HG03432 (cell line): ENCODE measurements at regions not wholly inside any gene's neighbourhood (a gene's known extent, or its start where the extent isn't known, plus 50 kb on each side); places are given as distances from the start of the nearest gene placed in this dataset.

Experiments used
- ATAC-seq: cut with Tn5 transposase; IDR thresholded peaks from one replicate; pipeline ENCODE4 v1.9.1; 2021; ENCODE audit warnings: mild to moderate bottlenecking, moderate library complexity; ENCODE audit not compliant: unreplicated experiment

DNA sequence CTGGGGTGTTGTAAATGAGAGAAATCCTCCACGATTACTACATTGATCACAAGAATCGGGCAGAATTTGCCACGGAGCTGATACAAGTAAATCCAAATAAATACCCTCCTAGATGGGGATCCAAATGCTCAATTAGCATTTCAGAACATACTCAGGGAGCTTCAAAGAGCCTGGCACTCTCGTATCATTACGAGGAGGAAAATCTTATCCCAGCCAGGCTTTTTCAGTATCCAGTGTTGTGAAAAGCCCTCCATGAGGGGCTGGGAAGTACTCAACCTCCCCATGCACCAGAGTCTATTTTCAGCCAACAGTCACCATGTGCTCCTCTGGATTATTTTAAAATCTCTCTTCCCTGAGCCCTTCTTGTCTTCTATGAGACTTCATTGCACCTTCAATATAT, 122.6 kb upstream of the ARRDC4 start:
- no peak for ATAC-seq

- no peak for ATAC-seq
These were observed 121.8 kb upstream of the ARRDC4 start for GRCh38 chr15:97838606-97839210.

DNA sequence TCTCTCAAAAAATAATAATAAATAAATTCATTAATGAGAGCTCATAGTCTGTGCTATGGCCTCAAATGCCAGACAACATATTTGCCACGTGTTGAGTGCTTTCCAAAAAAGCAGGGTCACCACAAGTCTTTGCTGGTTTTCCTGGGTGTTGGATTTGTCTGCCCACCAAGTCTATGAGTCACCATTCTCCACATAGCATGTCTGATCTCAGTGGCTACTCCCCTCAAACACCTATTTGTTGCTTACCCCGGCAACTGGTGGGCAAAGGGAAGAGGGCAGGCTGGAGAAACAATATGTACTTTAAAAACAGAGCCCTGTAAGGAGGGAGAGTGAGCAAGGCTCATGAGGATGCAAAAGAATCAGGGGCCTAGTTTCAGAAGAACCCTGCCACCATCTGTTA, 120.0 kb upstream of the ARRDC4 start:
- ATAC-seq, result no peak

- no peak for ATAC-seq
These were observed 118.9 kb upstream of the ARRDC4 start for GRCh38 chr15:97841558-97841957.

GRCh38 chr15:97849183-97849582, 111.3 kb upstream of the ARRDC4 start:
- ATAC-seq, result no peak

- no peak for ATAC-seq
These were observed 102.2 kb upstream of the ARRDC4 start for GRCh38 chr15:97858296-97858695.

DNA sequence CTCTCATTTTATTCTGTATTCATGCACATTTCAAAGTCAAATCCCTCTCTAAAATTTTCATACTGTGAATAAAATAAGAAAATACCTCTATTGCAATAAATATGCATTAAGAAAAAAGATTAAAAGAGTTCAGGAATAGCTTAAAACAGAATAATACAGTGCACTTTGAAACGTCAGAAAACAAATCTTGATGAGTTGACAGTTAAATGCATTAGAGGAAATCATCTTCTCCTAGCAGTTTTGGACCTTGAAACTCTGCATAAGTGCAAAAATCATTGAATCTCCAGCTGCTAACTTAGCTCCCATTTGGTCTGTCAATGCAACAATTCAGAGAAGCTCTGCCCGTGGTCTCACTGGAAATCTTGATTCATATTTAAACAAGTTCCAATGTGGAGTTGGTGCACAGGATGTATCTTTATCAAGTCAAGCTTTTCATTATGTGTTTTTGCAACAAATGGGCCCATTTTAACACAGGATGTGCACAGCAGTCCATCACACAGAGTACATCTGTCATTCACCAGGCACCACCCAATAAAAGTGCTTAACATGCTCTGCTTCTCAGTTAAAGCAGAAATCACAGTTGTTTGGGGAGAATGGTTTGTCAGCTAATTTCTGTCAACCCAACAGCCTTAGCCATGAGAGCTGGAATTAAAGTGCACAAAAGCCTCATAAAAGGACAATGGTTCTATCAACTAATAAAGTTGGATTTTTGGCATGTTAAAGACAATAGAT, 98.8 kb upstream of the ARRDC4 start:
- ATAC-seq, result no peak

GRCh38 chr15:97866959-97867358, 93.5 kb upstream of the ARRDC4 start:
- no peak for ATAC-seq

- no peak for ATAC-seq
These were observed 92.6 kb upstream of the ARRDC4 start for GRCh38 chr15:97867870-97868269.

- no peak for ATAC-seq
These were observed 91.5 kb upstream of the ARRDC4 start for GRCh38 chr15:97868981-97869380.

- ATAC-seq, result no peak
These were observed 89.7 kb upstream of the ARRDC4 start for GRCh38 chr15:97870771-97871170.

DNA sequence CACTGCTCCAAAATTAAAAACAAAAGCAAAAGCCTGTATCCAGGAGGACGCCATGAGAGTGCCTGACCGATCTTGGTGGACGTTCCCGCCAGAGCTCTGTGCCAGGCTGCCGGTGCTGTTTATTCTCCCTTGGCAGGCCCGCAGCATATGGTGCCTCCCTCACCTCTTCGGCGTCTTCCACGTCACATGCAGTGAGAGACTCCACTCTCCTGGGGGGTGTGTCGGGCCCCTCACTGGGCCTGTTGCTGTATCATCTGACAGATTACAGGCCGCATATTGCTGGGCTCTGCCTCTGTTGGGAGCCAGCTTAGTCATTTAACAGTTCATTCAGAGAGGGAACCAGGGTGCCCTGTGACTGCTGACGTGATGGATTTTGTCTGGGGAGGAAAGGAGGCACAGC, 86.4 kb upstream of the ARRDC4 start:
- ATAC-seq, result no peak

- no peak for ATAC-seq
These were observed 85.4 kb upstream of the ARRDC4 start for GRCh38 chr15:97875025-97875512.

DNA sequence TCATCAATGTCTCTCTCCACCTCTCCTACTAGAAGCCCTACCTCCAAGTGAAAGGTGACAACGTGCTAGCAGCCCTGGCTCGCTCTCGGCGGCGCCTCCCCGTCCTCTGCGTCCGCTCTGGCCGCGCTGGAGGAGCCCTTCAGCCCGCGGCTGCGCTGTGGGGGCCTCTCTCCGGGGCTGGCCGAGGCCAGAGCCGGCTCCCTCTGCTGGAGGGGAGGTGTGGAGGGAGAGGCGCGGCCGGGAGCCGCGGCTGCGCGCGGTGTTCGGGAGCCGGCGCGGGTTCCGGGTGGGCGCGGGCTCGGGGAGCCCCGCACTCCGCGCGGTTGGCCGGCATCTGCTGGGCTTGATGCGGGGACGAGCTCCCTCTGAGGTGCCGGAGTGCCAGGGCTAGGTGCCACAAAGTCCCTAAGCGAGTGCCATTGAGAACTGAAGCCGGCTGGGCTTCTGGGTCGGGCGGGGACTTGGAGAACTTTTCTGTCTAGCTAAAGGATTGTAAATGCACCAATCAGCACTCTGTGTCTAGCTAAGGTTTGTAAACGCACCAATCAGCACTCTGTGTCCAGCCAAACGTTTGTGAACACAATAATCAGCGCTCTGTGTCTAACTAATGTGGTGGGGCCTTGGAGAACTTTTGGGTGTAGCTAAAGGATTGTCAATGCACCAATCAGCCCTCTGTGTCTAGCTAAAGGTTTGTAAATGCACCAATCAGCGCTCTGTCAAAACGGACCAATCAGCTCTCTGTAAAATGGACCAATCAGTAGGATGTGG, 84.8 kb upstream of the ARRDC4 start:
- ATAC-seq, result no peak

- no peak for ATAC-seq
These were observed 84.2 kb upstream of the ARRDC4 start for GRCh38 chr15:97876281-97876675.

DNA sequence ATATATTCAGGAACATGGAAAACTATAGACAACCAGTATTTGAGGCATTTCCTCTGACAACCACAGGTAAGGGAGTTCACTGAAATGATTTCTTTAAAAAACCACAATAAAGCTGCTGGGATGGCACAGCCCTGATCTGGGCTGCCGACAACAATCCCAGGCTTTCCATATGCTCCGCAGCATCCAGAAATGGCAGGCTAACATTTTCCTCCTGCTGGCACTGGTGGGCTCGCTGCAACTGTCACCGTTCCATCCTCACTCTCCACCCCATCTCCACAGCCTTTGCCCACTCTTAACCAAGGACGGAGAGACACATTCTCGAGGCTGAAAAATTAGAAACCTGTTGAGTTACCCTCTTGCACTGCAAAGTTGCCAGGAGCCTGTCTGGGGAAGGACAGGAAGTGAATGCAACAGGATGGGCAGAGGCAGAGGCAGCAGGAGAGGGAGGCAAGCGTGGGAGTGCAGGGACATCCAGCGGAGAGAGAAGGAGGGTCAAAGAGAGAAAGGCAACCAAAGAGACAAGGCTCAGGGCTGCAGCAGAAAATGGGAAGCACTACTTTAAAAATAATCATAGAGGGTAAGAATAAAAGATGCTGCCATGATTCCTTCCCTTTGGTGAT, 79.0 kb upstream of the ARRDC4 start:
- ATAC-seq, result no peak

DNA sequence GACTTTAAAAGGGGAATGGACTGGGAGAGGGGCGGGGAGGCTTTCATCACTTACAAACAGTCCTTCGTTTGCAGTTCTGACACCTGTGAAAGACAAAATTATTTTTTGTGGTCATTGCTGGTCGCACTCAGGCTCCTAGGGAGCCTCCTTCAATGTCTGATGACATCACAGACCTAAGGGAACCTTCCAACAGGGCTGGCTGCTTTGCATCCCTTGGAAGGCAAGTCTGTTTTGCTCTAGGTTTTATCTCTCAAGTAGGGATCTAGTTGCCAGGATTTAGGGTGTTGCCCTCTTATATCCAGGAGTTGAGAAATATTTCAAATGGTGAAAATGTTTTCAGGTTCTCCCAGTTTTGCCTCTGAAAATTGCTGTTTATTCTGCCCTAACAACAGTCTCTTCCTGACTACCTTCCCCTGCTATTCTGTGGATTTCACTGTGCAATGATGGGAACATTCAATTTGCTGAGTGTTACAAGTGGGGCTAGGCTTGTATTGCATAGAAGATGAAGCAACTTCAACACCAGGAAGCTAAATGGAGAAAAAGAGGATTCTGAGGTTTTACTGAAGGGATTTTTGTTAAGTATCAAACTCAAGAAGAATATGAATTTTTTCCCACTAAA, 75.9 kb upstream of the ARRDC4 start:
- no peak for ATAC-seq

- no peak for ATAC-seq
These were observed 70.2 kb upstream of the ARRDC4 start for GRCh38 chr15:97890307-97890706.

DNA sequence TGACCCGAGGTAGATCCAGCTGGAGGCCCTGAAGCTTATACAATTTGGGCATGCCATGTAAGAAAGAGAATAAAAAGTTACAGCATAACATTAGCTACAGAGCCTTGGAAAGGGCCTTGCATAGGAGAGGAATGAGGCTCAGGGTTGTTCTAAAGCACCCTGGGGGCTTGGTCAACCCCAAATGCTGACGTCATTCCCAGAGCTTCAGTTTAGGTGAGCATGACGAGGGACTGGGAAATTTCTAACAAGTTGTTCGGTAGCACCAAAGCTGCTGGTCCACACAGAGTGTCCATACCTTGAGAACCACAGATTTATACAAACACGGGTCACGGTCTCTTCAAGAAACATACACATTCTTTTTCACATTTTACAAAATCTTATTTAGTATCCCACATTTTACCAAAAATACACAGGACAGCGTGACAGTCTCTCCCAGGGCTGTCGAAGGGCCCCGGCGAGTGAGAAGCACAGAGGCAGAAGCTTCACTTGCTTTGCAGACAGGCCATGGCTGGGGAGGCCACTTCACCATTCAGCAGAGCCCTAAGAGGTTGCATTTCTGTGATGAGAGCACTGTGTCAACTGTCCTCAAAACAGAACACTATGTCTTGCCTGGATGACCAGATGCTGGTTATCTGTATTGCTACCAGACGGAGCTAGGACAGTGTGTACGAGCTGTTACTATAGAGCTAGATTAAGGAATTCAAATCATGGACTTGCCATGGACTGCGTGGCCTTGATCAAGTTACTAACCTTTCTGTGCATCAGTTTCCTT, 68.2 kb upstream of the ARRDC4 start:
- no peak for ATAC-seq

- ATAC-seq, result no peak
These were observed 66.5 kb upstream of the ARRDC4 start for GRCh38 chr15:97893967-97894366.
